GM21360 (cell line): ENCODE measurements at regions not wholly inside any gene's neighbourhood (a gene's known extent, or its start where the extent isn't known, plus 50 kb on each side); places are given as distances from the start of the nearest gene placed in this dataset.
"Not testable (repeated sequence)": the region's sequence is repeated elsewhere in the genome, so short reads cannot be mapped to it uniquely, and the experiment has no call there.

ENCODE experiments used
- ATAC-seq: cut with Tn5 transposase; IDR thresholded peaks from one replicate; pipeline ENCODE4 v1.9.1; 2021; ENCODE audit warnings: mild to moderate bottlenecking, moderate library complexity; ENCODE audit not compliant: unreplicated experiment

- no peak for ATAC-seq
Observed at GRCh38 chr9:38195737-38196161, 126.7 kb upstream of the SHB start.

- ATAC-seq: no peak
Observed at GRCh38 chr9:38194870-38195269, 125.8 kb upstream of the SHB start.

- ATAC-seq: no peak
Observed at GRCh38 chr9:38192731-38193265, 123.8 kb upstream of the SHB start.

GRCh38 chr9:38186404-38187115 is 117.5 kb upstream of the SHB start:
- ATAC-seq: no peak

- ATAC-seq: no peak
Observed at GRCh38 chr9:38185647-38186403, 116.8 kb upstream of the SHB start.

- ATAC-seq: no peak
Observed at GRCh38 chr9:38183994-38184568, 115.1 kb upstream of the SHB start.

GRCh38 chr9:38182321-38182720 is 113.3 kb upstream of the SHB start:
- peak; percentile 56 for ATAC-seq

GRCh38 chr9:38181866-38182265 is 112.8 kb upstream of the SHB start:
- no peak for ATAC-seq

- no peak for ATAC-seq
Observed at GRCh38 chr9:38181232-38181631, 112.2 kb upstream of the SHB start.

GRCh38 chr9:38180656-38181055 is 111.6 kb upstream of the SHB start:
- ATAC-seq: no peak

GRCh38 chr9:38179965-38180364 is 110.9 kb upstream of the SHB start:
- ATAC-seq: no peak

GRCh38 chr9:38178237-38178636 is 109.2 kb upstream of the SHB start:
- no peak for ATAC-seq

- ATAC-seq: no peak
Observed at GRCh38 chr9:38177680-38178079, 108.7 kb upstream of the SHB start.

GRCh38 chr9:38176251-38176650 is 107.2 kb upstream of the SHB start:
- no peak for ATAC-seq

- no peak for ATAC-seq
Observed at GRCh38 chr9:38175423-38175822, 106.4 kb upstream of the SHB start.

GRCh38 chr9:38172586-38172985 is 103.6 kb upstream of the SHB start:
- ATAC-seq: no peak

- no peak for ATAC-seq
Observed at GRCh38 chr9:38171926-38172325, 102.9 kb upstream of the SHB start.

- ATAC-seq: no peak
Observed at GRCh38 chr9:38171538-38171884, 102.5 kb upstream of the SHB start.

- not testable (repeated sequence) for ATAC-seq
Observed at GRCh38 chr9:38170763-38171537, 101.9 kb upstream of the SHB start.

- not testable (repeated sequence) for ATAC-seq
Observed at GRCh38 chr9:38170155-38170554, 101.1 kb upstream of the SHB start.

GRCh38 chr9:38166501-38166900 is 97.5 kb upstream of the SHB start:
- ATAC-seq: no peak
